Uterus (tissue), 3 donors: ENCODE measurements at regions not wholly inside any gene's neighbourhood (a gene's known extent, or its start where the extent isn't known, plus 50 kb on each side); places are given as distances from the start of the nearest gene placed in this dataset.
"Not testable (repeated sequence)": the region's sequence is repeated elsewhere in the genome, so short reads cannot be mapped to it uniquely, and the experiment has no call there.

Experiments used
- DNase-seq, 2 donors: peaks; one replicate each; pipeline ENCODE4 v3.0.0-alpha.2; 2019 to 2020
- H3K27ac ChIP-seq, 2 donors: fragments of 200-600 bp; sonication (generic); 1 replicate in 1 of 2; 2 replicates in 1 of 2; pipeline ENCODE4 v1.5.1; 2016 to 2018
- H3K27me3 ChIP-seq, 2 donors: fragments of 200-600 bp; sonication (generic); one replicate each; pipeline ENCODE4 v1.5.1; 2018 to 2019; ENCODE audit warnings: control low read depth in 1 of 2
- H3K36me3 ChIP-seq, 2 donors: fragments of 200-600 bp; sonication (generic); one replicate each; pipeline ENCODE4 v1.5.1; 2019; ENCODE audit warnings: control low read depth in 1 of 2
- H3K4me1 ChIP-seq, 2 donors: fragments of 200-600 bp; sonication (generic); one replicate each; pipeline ENCODE4 v1.5.1; 2018 to 2019; ENCODE audit warnings: control low read depth in 1 of 2
- H3K4me3 ChIP-seq, 2 donors: fragments of 200-600 bp; sonication (generic); 1 replicate in 1 of 2; 2 replicates in 1 of 2; pipeline ENCODE4 v1.5.1; 2018 to 2019; ENCODE audit warnings: mild to moderate bottlenecking in 1 of 2
- H3K9me3 ChIP-seq, 2 donors: fragments of 200-600 bp; sonication (generic); one replicate each; pipeline ENCODE4 v1.5.1; 2019; ENCODE audit warnings: control low read depth in 1 of 2
- POLR2A ChIP-seq, 2 donors: fragments of 450-650 bp; IDR thresholded peaks; one replicate each; pipeline ENCODE4 v1.6.1; 2016; ENCODE audit warnings: antibody characterized with exemption in 2 of 2, mild to moderate bottlenecking in 1 of 2, moderate library complexity in 1 of 2
- intact Hi-C: fragments of 100-400 bp; cut with DNase I; formaldehyde crosslinking; loops from one replicate; pipeline ENCODE4 v1.15.1; 2023; ENCODE audit warnings: low total_unique reads
- TF ChIP-seq, protein P1 (sequence below), 4 experiments: fragments of 200-600 bp in 2 of 4; fragments of 450-650 bp in 2 of 4; sonication (generic) in 2 of 4; IDR thresholded peaks; one replicate each; pipeline ENCODE4 v1.5.1; 2016 to 2019; ENCODE audit warnings: antibody characterized with exemption in 4 of 4, mild to moderate bottlenecking in 2 of 4, moderate library complexity in 1 of 4
- donor health status: DM: yes; HTN: yes; CAD: no.

DNA sequence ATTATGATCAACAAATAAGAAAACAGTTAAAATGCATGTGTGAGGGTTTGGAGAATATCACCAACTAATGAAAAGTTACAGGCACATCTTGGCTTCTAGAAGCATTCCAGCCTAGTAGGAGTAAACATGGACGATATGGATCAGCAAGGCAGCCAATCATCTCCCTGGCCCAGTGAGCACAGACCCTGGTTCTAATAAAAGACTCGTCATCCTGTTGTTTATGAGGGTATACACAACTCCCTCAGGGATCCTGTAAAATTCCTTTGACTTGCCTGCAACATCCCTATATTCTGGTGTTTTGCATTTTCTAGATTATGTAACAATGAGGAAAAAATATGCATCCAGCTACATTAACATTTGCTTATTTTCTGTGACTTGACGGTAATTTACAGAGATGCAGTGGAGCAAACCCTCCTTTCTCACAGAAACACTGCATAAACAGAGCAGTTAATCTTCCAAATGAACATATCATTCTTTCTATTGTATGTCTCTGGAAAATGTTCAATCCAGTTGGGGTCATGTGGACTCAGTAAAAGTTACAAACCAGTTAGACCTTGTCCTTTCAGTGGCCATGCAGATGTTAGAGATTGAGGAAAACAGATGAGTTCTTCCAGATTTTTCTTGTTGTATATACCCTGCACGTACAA, 88.9 kb upstream of the NDP start:
- no peak overlapping the region for H3K4me3 ChIP-seq
- peak overlapping the region; percentile 40 to 61 for H3K27ac ChIP-seq
- TF ChIP-seq POLR2A (IDR thresholded peaks at IDR 0.05): no peak
- TF ChIP-seq, protein P1, sequence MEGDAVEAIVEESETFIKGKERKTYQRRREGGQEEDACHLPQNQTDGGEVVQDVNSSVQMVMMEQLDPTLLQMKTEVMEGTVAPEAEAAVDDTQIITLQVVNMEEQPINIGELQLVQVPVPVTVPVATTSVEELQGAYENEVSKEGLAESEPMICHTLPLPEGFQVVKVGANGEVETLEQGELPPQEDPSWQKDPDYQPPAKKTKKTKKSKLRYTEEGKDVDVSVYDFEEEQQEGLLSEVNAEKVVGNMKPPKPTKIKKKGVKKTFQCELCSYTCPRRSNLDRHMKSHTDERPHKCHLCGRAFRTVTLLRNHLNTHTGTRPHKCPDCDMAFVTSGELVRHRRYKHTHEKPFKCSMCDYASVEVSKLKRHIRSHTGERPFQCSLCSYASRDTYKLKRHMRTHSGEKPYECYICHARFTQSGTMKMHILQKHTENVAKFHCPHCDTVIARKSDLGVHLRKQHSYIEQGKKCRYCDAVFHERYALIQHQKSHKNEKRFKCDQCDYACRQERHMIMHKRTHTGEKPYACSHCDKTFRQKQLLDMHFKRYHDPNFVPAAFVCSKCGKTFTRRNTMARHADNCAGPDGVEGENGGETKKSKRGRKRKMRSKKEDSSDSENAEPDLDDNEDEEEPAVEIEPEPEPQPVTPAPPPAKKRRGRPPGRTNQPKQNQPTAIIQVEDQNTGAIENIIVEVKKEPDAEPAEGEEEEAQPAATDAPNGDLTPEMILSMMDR (IDR thresholded peaks at IDR 0.05): no peak
- H3K36me3 ChIP-seq: no peaks in the 10 kb centered on the region
- no peak for DNase-seq
- intact Hi-C loops: no loop called here
- peaks cover 0 to 3% of the 10 kb centered on the region in 2 donors for H3K4me1 ChIP-seq
- no peaks in the 10 kb centered on the region for H3K27me3 ChIP-seq
- H3K9me3 ChIP-seq: no peaks in the 10 kb centered on the region

DNA sequence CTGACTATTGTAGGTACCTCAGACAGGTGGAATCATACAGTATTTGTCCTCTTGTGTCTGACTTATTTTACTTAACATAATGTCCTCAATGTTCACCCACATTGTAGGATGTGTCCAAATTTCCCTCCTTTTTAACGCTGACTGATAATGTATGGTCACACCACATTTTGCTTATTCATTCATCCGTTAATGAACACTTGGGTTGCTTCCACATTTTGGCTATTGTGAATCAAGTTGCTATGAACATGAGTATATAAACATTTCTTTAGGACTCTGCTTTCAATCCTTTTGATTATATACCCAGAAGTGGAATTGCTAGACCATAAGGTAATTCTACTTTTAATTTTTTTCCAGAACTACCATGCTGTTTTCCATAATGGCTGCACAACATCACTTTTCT, 87.0 kb upstream of the NDP start:
- no peak overlapping the region for H3K27ac ChIP-seq
- DNase-seq: no peak
- H3K36me3 ChIP-seq: no peaks in the 10 kb centered on the region
- H3K9me3 ChIP-seq: no peaks in the 10 kb centered on the region
- TF ChIP-seq, protein P1 (IDR thresholded peaks at IDR 0.05): no peak
- H3K27me3 ChIP-seq: no peaks in the 10 kb centered on the region
- H3K4me3 ChIP-seq: no peak overlapping the region
- H3K4me1 ChIP-seq: peaks cover 0 to 3% of the 10 kb centered on the region in 2 donors
- intact Hi-C loops: no loop called here

DNA sequence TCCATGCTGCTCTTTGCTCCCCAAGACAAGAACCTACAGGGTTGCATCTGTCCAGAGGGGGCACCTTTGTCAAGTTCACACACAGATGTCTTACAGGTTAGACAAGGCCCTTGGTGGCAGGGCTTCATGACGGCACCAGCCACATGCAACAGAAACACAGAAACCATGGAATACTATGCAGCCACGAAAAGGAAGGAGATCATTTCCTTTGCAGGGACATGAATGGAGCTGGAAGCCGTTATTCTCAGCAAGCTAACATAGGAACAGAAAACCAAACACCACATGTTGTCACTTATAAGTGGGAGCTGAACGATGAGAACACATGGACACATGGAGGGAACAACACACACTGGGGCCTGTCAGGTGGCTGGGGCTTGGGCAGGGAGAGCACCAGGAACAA, 85.1 kb upstream of the NDP start:
- intact Hi-C loops: no loop called here
- TF ChIP-seq, protein P1 (IDR thresholded peaks at IDR 0.05): no peak
- no peak for TF ChIP-seq POLR2A (IDR thresholded peaks at IDR 0.05)
- Histone ChIP-seq H3K27ac (no peak overlapping the region), H3K4me1 (no peaks in the 10 kb centered on the region), H3K4me3 (no peak overlapping the region), H3K36me3 (no peaks in the 10 kb centered on the region), H3K27me3 (no peaks in the 10 kb centered on the region), H3K9me3 (no peaks in the 10 kb centered on the region)
- no peak for DNase-seq

DNA sequence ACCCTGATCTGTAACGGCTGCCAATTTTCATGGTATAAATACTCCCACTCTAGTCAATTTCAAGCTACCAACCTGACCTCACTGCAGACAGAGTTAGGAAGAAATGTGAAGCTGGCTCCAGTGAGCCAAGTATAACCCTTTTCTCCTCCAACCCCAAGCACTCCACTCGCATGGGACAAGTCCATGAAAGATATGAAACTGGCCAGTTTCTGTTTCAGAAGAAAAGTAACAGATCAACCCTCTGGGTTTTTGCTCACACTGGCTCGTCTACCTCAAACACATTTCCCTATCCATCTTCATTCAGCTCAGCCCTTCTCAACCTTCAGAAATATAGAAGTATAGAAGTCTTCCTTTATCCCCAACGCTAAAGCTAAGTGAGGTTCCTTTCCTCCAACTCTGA, 82.4 kb upstream of the NDP start:
- TF ChIP-seq, protein P1 (IDR thresholded peaks at IDR 0.05): no peak
- no peak for TF ChIP-seq POLR2A (IDR thresholded peaks at IDR 0.05)
- H3K36me3 ChIP-seq: no peaks in the 10 kb centered on the region
- intact Hi-C loops: no loop called here
- no peaks in the 10 kb centered on the region for H3K4me1 ChIP-seq
- H3K27me3 ChIP-seq: no peaks in the 10 kb centered on the region
- no peak overlapping the region for H3K27ac ChIP-seq
- no peaks in the 10 kb centered on the region for H3K9me3 ChIP-seq
- DNase-seq: no peak
- no peak overlapping the region for H3K4me3 ChIP-seq

DNA sequence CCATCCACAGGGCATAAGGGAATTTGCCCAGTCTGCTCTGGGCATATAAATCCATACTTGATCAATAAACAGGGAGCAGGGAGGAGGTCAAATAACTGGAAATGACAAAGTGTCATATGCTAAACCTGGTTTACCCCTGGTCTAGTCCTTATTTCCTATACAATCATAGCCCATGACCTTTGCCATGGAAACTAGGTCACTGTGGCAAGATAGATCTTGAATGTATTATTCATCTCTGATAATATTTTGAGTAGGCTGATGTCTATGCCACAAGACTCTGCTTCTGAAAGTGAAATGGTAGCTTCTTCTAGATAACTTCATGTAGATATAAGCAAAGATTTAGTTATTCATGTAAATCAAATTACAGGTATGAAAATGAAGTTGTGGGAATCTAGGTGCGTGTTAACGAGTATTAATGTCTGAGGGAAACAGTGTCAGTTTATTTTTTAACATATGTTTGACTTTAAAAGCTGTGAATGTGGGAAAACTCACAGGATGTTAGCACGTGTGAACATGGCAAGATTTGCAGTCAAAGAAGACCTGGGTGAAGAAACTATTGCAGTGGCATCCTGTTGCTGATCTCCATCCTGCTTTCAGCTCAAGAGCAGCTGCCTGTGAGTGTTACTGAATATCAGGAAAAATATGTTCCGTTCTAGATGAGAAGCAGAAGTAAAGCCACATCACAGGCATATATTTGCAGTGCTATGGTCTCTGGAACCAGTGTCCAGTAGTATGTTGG, 81.8 kb upstream of the NDP start:
- H3K4me3 ChIP-seq: no peak overlapping the region
- intact Hi-C loops: no loop called here
- H3K9me3 ChIP-seq: no peaks in the 10 kb centered on the region
- DNase-seq: no peak
- no peak for TF ChIP-seq POLR2A (IDR thresholded peaks at IDR 0.05)
- TF ChIP-seq, protein P1 (IDR thresholded peaks at IDR 0.05): no peak
- H3K36me3 ChIP-seq: no peaks in the 10 kb centered on the region
- H3K27me3 ChIP-seq: no peaks in the 10 kb centered on the region
- no peaks in the 10 kb centered on the region for H3K4me1 ChIP-seq
- no peak overlapping the region for H3K27ac ChIP-seq

DNA sequence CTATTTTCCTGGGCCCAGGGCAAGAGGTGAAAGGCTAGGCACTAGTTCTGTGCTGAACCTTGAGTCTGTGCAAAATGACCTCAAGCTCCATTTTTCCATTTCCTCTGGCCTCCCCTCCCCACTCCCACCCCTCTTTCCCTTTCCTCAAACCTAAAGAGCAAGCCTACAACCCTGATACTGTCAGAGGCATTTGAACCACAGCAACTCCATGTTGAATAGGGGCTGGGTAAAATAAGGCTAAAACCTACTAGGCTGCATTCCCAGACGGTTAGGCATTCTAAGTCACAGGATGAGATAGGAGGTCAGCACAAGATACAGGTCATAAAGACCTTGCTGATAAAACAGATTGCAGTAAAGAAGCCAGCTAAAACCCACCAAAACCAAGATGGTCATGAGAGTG, 71.9 kb upstream of the NDP start:
- H3K36me3 ChIP-seq, intact Hi-C loops, H3K4me1 ChIP-seq, H3K9me3 ChIP-seq, H3K27ac ChIP-seq, DNase-seq, H3K27me3 ChIP-seq, H3K4me3 ChIP-seq: not testable (repeated sequence)
